ENCODE measurements at regions not wholly inside any gene's neighbourhood (a gene's known extent, or its start where the extent isn't known, plus 50 kb on each side); places are given as distances from the start of the nearest gene placed in this dataset.

DNA sequence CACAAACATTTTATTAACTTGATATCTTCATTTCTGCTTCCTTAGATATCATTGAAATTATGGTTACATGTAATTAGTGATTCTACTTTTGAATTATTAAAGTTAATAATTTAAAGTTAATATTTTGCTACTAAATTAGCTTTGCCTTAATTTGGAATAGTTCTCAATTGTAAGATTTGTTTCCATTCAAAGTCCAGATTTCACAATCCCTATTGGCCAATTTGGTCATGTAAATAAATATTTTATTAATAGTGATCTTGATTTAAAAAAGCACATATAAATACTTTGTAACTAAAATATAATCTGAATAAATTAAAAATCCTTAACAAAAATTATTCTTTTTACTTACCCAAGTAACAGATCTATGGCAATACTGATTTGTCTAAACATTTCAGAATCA is 1558.6 kb downstream of the NCAM2 start:
- no peak for DNase-seq
- Mint-ChIP-seq H3K4me3 (no peak overlapping the region), H3K27me3 (no peaks in the 10 kb centered on the region), H3K27ac (no peak overlapping the region), H3K9me3 (peaks cover 4% of the 10 kb centered on the region), H3K4me1 (ENCODE audit: low read depth) (no peaks in the 10 kb centered on the region), H3K36me3 (no peaks in the 10 kb centered on the region)
- ChIA-PET POLR2A (no interaction called here), CTCF (no interaction called here)
- intact Hi-C loops (cut with micrococcal nuclease): no loop called here

DNA sequence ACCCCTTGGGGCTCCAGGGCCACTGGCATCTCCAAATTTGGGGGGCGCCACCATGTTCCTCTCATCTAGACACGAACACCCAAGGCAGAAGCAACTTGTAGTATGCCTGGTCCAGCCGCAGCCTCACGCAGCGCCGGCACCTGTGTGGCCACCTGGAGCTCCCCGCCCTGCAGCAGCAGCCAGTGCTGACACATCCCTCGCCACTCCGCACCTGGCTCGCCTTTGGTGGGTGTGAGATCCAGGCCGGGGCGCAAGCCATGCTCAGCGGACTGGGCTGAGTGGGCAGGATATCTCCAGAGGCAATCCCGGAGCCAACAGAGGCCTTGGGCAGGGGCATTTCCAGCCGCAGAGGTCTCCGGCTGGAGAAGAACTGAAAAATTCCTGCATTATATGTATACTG is 1563.7 kb downstream of the NCAM2 start:
- H3K4me1 Mint-ChIP-seq (ENCODE audit: low read depth): no peaks in the 10 kb centered on the region
- ChIA-PET POLR2A (no interaction called here), CTCF (no interaction called here)
- no peak overlapping the region for H3K27ac Mint-ChIP-seq
- H3K36me3 Mint-ChIP-seq: no peaks in the 10 kb centered on the region
- no peaks in the 10 kb centered on the region for H3K27me3 Mint-ChIP-seq
- peaks cover 6% of the 10 kb centered on the region for H3K9me3 Mint-ChIP-seq
- H3K4me3 Mint-ChIP-seq: no peak overlapping the region
- DNase-seq: no peak
- intact Hi-C loops (cut with micrococcal nuclease): no loop called here

DNA sequence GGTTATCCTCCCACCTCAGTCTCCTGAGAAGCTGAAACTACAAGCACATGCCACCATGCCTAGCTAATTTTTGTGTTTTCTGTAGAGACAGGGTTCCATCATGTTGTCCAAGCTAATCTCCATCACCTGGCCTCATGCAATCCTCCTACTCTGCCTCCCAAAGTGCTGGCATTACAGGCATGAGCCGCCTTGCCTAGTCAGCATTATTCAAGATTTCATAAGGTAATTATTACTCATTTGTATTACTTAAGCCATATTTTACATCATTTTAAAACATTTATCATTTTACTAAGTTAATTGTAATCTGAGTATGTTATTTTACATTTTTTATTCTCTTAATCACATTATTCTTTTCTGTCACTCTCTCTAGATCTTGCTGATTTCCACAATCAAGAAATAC is 1575.6 kb downstream of the NCAM2 start:
- Mint-ChIP-seq H3K27me3 (no peaks in the 10 kb centered on the region), H3K27ac (no peak overlapping the region), H3K4me3 (no peak overlapping the region), H3K9me3 (no peaks in the 10 kb centered on the region), H3K4me1 (ENCODE audit: low read depth) (no peaks in the 10 kb centered on the region), H3K36me3 (no peaks in the 10 kb centered on the region)
- ChIA-PET CTCF (no interaction called here), POLR2A (no interaction called here)
- DNase-seq: no peak
- intact Hi-C loops (cut with micrococcal nuclease): no loop called here

DNA sequence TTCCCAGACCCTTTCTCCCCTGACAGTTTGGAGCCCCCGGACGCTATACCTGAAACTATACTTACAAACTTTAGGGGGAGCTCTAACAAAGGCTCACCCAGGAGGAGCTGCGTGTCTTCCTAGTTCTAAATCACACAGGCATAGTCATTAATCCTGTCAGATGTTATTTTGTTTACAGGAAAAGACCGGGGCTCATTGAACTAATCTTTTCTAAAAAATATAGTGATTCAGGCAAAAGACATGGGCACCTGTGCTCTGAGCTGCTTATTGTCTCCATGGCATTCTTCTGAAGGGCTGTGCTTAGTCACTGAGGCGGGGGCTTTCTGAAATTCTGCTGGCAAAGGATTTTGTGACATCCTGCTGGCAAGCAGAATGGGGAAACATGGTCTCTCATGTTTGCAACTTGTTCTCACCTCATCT is 1577.0 kb downstream of the NCAM2 start:
- ChIA-PET CTCF (no interaction called here), POLR2A (no interaction called here)
- intact Hi-C loops (cut with micrococcal nuclease): no loop called here
- no peaks in the 10 kb centered on the region for H3K9me3 Mint-ChIP-seq
- no peaks in the 10 kb centered on the region for H3K4me1 Mint-ChIP-seq (ENCODE audit: low read depth)
- H3K27ac Mint-ChIP-seq: no peak overlapping the region
- H3K27me3 Mint-ChIP-seq: no peaks in the 10 kb centered on the region
- no peak for DNase-seq
- no peaks in the 10 kb centered on the region for H3K36me3 Mint-ChIP-seq
- no peak overlapping the region for H3K4me3 Mint-ChIP-seq

DNA sequence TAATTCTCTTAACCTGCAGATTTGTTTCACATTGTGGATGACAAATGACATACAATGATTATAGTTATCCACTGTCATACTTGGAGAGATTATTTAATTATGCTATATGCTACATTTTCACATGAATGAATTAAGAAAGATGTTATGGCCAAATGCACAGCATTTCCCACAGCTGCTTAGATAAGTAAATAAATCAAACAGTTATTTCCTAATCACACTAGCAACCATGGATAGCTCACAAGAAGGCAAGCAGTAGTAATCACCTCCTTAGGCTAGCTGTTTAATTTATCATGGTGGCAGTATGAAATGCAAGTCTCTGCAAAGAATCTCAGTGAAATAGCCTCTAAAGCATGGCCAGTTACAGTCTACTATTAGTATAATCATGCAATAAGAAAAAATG is 1581.5 kb downstream of the NCAM2 start:
- ChIA-PET POLR2A (no interaction called here), CTCF (no interaction called here)
- no peak overlapping the region for H3K27ac Mint-ChIP-seq
- no peaks in the 10 kb centered on the region for H3K36me3 Mint-ChIP-seq
- no peak overlapping the region for H3K4me3 Mint-ChIP-seq
- intact Hi-C loops (cut with micrococcal nuclease): no loop called here
- no peaks in the 10 kb centered on the region for H3K27me3 Mint-ChIP-seq
- no peaks in the 10 kb centered on the region for H3K4me1 Mint-ChIP-seq (ENCODE audit: low read depth)
- no peak for DNase-seq
- no peaks in the 10 kb centered on the region for H3K9me3 Mint-ChIP-seq

DNA sequence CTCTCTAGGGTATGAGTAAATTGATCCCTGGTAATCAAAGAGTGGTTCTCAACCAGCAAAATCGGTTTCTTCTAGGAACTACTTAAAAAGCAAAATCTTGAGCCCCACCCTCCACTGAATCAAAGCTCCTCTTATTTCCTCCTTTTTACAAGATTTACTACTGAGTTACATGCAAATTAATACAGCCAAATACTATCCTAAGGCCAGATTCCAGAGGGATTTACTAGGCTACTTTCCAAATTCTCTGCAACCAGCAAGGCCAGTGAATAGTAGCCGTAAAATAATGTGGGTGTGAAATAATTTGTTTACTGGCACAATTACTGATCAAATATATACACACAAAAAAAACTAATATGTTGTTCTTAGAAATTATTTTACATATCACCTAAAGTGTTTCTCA is 1583.8 kb downstream of the NCAM2 start:
- DNase-seq: no peak
- Mint-ChIP-seq H3K36me3 (no peaks in the 10 kb centered on the region), H3K9me3 (no peaks in the 10 kb centered on the region), H3K4me1 (ENCODE audit: low read depth) (no peaks in the 10 kb centered on the region), H3K4me3 (no peak overlapping the region), H3K27me3 (no peaks in the 10 kb centered on the region), H3K27ac (no peak overlapping the region)
- ChIA-PET POLR2A (no interaction called here), CTCF (no interaction called here)
- intact Hi-C loops (cut with micrococcal nuclease): no loop called here

DNA sequence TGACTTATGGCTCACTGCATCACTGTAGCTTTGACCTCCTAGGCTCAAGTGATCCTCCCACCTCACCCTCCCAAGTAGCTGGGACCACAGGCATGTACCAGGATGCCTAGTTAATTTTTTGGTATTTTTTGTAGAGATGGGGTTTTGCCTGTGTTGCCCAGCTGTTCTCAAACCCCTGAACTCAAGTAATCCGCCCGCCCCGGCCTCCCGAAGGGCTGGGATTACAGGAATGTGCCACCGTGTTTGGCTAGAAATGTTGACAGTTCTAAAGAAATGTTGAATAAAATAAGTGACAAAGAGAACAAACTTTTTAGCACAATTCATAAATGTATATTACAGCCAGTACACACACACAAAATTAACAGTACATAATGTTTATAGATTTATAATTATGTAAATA is 1586.1 kb downstream of the NCAM2 start:
- Mint-ChIP-seq H3K4me3 (no peak overlapping the region), H3K4me1 (ENCODE audit: low read depth) (no peaks in the 10 kb centered on the region), H3K36me3 (no peaks in the 10 kb centered on the region), H3K27me3 (no peaks in the 10 kb centered on the region), H3K27ac (no peak overlapping the region), H3K9me3 (no peaks in the 10 kb centered on the region)
- ChIA-PET POLR2A (no interaction called here), CTCF (no interaction called here)
- no peak for DNase-seq
- intact Hi-C loops (cut with micrococcal nuclease): no loop called here

DNA sequence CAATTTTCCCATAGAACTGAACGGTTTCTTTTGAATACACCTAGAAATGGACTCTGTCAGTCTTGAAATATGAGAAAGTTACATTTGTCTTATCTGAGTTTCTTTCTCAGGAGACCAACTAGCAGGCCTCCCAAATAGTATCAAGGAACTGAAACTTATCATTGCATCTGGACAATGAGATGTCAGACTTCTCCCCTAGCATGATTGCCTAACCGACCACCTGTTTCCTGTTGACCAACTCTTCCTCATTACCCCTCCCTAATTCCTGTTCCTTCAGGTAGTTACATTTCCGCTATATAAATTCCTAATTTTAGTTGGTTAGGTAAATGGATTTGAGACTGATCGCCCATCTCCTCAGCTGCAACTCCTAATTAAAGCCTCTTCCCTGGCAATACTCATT is 1587.3 kb downstream of the NCAM2 start:
- intact Hi-C loops (cut with micrococcal nuclease): no loop called here
- H3K4me3 Mint-ChIP-seq: no peak overlapping the region
- H3K36me3 Mint-ChIP-seq: no peaks in the 10 kb centered on the region
- H3K27ac Mint-ChIP-seq: no peak overlapping the region
- no peaks in the 10 kb centered on the region for H3K27me3 Mint-ChIP-seq
- DNase-seq: no peak
- CTCF ChIA-PET: no interaction called here
- no peaks in the 10 kb centered on the region for H3K4me1 Mint-ChIP-seq (ENCODE audit: low read depth)
- no peaks in the 10 kb centered on the region for H3K9me3 Mint-ChIP-seq
- POLR2A ChIA-PET: no interaction called here

DNA sequence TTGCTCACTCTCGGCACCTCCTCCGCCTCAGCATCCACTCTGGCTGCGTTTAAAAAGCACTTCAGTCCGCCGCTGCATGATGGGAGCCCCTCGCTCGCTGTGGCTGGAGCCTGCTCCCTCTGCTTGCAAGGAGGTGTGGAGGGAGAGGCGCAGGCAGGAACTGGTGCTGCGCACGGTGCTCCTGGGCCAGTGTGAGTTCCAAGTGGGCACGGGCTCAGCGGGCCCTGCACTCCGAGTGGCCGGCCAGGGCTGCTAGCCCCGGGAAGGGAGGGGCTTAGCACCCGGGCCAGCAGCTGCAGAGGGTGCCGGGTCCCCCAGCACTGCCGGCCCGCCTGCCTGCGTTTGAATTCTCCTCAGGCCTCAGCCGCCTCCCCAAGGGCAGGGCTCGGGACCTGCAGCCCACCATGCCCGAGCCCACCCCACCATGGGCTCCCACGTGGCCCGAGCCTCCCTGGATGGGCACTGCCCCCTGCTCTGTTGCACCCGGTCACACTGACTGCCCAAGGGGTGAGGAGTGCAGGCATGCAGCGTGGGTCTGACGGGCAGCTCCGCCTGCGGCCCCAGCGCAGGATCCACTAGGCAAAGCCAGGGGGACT is 1599.5 kb downstream of the NCAM2 start:
- intact Hi-C loops (cut with micrococcal nuclease): no loop called here
- ChIA-PET POLR2A (no interaction called here), CTCF (no interaction called here)
- H3K27ac Mint-ChIP-seq: no peak overlapping the region
- no peak overlapping the region for H3K4me3 Mint-ChIP-seq
- peaks cover 7% of the 10 kb centered on the region for H3K9me3 Mint-ChIP-seq
- no peaks in the 10 kb centered on the region for H3K4me1 Mint-ChIP-seq (ENCODE audit: low read depth)
- H3K27me3 Mint-ChIP-seq: no peaks in the 10 kb centered on the region
- no peak for DNase-seq
- no peaks in the 10 kb centered on the region for H3K36me3 Mint-ChIP-seq

DNA sequence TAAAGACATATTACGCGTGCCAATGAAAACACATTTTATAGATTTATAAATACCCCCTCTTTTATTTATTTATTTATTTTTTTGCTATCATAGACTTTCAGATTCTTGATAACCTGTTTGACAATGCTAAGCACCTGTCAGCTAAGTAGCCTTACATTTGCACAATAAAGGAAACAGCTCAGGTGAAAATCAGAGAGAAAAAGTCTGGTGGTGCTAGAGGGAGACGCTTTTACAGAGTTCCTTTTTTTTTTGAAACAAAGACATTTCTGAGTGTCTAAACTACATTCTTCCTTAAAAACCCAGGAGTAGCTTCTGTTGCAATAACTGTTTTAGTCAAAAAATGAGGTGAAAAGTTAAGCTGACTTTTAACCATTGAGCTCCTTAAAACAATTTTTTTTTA is 1611.6 kb downstream of the NCAM2 start:
- ChIA-PET CTCF (no interaction called here), POLR2A (no interaction called here)
- H3K27ac Mint-ChIP-seq: no peak overlapping the region
- intact Hi-C loops (cut with micrococcal nuclease): no loop called here
- peaks cover 2% of the 10 kb centered on the region for H3K9me3 Mint-ChIP-seq
- no peaks in the 10 kb centered on the region for H3K4me1 Mint-ChIP-seq (ENCODE audit: low read depth)
- no peak for DNase-seq
- no peaks in the 10 kb centered on the region for H3K27me3 Mint-ChIP-seq
- H3K4me3 Mint-ChIP-seq: no peak overlapping the region
- no peaks in the 10 kb centered on the region for H3K36me3 Mint-ChIP-seq

DNA sequence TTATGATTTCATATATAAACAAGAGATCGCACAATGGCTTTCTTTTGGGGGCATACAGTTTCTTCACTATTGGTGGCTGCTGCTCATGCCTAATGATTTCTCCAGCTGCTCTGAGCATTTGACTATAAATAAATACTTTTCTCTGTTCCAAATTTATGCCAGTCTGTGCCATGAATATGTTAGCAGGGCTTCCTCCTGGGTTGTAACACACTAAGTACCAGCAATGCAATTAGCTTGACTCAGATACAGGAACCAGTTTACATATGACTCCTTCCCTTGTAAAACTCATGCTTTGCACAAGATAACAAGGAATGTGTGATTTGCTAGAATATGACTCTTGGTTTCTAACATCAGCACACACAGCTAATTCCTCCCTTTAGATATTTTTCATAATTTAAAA is 1629.7 kb downstream of the NCAM2 start:
- ChIA-PET POLR2A (no interaction called here), CTCF (no interaction called here)
- H3K27ac Mint-ChIP-seq: no peak overlapping the region
- H3K4me3 Mint-ChIP-seq: no peak overlapping the region
- H3K27me3 Mint-ChIP-seq: no peaks in the 10 kb centered on the region
- DNase-seq: no peak
- H3K4me1 Mint-ChIP-seq (ENCODE audit: low read depth): no peaks in the 10 kb centered on the region
- intact Hi-C loops (cut with micrococcal nuclease): no loop called here
- peaks cover 4% of the 10 kb centered on the region for H3K9me3 Mint-ChIP-seq
- H3K36me3 Mint-ChIP-seq: no peaks in the 10 kb centered on the region

DNA sequence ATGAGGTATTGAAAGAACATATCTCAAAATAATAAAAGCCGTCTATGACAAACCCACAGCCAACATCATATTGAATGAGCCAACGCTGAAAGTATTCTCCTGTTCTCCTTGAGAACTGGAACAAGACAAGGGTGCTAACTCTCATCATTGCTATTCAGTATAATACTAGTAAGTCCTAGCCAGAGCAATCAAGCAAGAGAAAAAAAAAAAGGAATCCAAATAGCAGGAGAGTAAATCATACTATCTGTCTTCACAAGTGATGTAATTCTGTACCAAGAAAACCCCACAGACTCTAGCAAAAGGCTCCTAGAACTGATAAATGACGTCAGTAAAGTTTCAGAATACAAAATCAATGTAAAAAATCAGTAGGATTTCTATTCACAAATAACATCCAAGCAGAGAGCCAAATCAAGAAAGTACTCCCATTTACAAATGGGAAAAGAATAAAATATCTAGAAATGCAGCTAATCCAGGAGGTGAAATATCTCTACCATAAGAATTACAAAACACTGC is 1632.8 kb downstream of the NCAM2 start:
- H3K4me1 Mint-ChIP-seq (ENCODE audit: low read depth): no peaks in the 10 kb centered on the region
- CTCF ChIA-PET: no interaction called here
- intact Hi-C loops (cut with micrococcal nuclease): no loop called here
- H3K36me3 Mint-ChIP-seq: no peaks in the 10 kb centered on the region
- H3K27ac Mint-ChIP-seq: no peak overlapping the region
- peaks cover 5% of the 10 kb centered on the region for H3K9me3 Mint-ChIP-seq
- no peaks in the 10 kb centered on the region for H3K27me3 Mint-ChIP-seq
- POLR2A ChIA-PET: no interaction called here
- no peak overlapping the region for H3K4me3 Mint-ChIP-seq
- no peak for DNase-seq

DNA sequence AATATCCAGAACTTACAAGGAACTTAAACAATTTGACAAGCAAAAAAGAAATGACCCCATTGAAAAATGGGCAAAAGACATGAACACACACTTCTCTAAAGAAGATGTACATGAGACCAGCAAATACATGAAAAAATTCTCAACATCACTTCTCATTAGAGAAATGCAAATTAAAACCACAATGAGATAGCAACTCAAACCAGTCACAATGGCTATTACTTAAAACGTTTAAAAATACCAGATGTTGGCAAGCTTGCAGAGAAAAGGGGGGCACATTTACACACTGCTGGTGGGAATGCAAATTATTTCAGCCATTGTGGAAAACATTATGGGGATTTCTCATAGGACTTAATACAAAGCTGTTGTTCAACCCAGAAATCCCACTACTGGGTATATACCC is 1634.0 kb downstream of the NCAM2 start:
- peaks cover 5% of the 10 kb centered on the region for H3K9me3 Mint-ChIP-seq
- no peaks in the 10 kb centered on the region for H3K36me3 Mint-ChIP-seq
- H3K27me3 Mint-ChIP-seq: no peaks in the 10 kb centered on the region
- intact Hi-C loops (cut with micrococcal nuclease): no loop called here
- H3K27ac Mint-ChIP-seq: no peak overlapping the region
- ChIA-PET CTCF (no interaction called here), POLR2A (no interaction called here)
- H3K4me3 Mint-ChIP-seq: no peak overlapping the region
- no peak for DNase-seq
- no peaks in the 10 kb centered on the region for H3K4me1 Mint-ChIP-seq (ENCODE audit: low read depth)

DNA sequence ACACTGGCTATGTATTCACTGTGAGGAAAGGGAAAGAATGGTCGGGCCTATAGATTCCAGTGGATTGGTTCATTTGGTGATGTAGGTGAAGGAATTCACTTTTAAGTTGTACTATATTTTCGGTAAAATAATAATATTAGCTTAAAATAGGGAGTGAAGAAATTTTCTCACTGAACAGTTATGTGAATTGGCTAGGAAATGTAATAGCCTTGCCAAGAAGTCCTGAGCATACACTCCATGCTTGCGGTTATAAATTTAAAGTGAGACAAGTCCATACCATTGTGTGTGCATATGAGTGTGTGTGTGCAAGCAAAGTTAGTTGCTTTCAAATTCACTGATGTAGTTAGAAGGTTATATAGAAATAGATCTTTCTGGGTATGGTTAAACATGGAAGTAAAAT is 1651.0 kb downstream of the NCAM2 start:
- ChIA-PET CTCF (no interaction called here), POLR2A (no interaction called here)
- Mint-ChIP-seq H3K9me3 (peaks cover 6% of the 10 kb centered on the region), H3K36me3 (no peaks in the 10 kb centered on the region), H3K27me3 (no peaks in the 10 kb centered on the region), H3K27ac (no peak overlapping the region), H3K4me1 (ENCODE audit: low read depth) (no peaks in the 10 kb centered on the region), H3K4me3 (no peak overlapping the region)
- intact Hi-C loops (cut with micrococcal nuclease): no loop called here
- no peak for DNase-seq

Measured in activated CD4-positive, alpha-beta memory T cell treated with anti-CD3 and anti-CD28 coated beads for 36 hours (primary cell).